Mononuclear cell (primary cell): ENCODE measurements at regions not wholly inside any gene's neighbourhood (a gene's known extent, or its start where the extent isn't known, plus 50 kb on each side); places are given as distances from the start of the nearest gene placed in this dataset.
"Not testable (repeated sequence)": the region's sequence is repeated elsewhere in the genome, so short reads cannot be mapped to it uniquely, and the experiment has no call there.

Experiments used
- H3K27me3 ChIP-seq: 2 replicates; pipeline ENCODE4 v1.6.0; 2011; ENCODE audit warnings: low read length, control low read depth; ENCODE audit not compliant: insufficient read depth
- H3K4me1 ChIP-seq: 2 replicates; pipeline ENCODE4 v1.5.1; 2011; ENCODE audit warnings: mild to moderate bottlenecking, low read length, control low read depth; ENCODE audit not compliant: insufficient read depth
- H3K4me3 ChIP-seq: 2 replicates; pipeline ENCODE4 v1.5.1; 2011; ENCODE audit warnings: mild to moderate bottlenecking, low read length, moderate library complexity
- H3K9me3 ChIP-seq: 2 replicates; pipeline ENCODE4 v1.5.1; 2011; ENCODE audit warnings: low read depth, mild to moderate bottlenecking, control low read depth, low read length

GRCh38 chr2:241992753-241993152 is 123.2 kb downstream of the RTP5 start:
- H3K4me1 ChIP-seq: no peaks in the 10 kb centered on the region
- H3K27me3 ChIP-seq: no peaks in the 10 kb centered on the region
- no peaks in the 10 kb centered on the region for H3K9me3 ChIP-seq
- H3K4me3 ChIP-seq: no peak overlapping the region

DNA sequence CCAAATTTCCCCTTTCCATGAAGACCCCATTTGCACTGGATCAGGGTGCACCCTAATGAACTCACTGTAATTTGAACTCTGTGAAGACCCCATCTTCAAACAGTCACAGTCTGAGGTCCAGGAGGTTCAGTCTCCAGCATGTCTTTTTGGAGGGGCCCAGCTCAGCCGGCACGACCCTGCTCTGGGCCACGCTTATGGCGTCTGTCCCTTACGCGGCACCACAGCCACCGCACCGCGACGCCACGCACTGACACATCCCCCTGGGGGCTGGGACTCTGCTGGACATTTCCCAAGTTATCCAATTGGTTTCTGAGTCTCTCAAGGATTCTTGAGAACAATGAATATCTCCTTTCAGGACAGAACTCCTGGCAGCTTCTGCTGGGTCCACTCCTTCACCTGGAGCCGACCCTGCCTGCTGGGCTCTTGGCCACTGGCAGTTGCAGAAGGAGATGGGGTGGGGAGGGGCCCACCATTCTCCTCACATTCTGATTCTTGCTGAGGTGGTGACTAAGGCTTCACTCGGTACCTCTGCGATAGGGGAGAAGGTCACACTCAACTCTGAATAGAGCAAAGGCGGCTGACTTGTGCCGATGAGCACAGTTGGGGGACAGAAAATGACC is 124.0 kb downstream of the RTP5 start:
- Histone ChIP-seq H3K4me1 (no peaks in the 10 kb centered on the region), H3K9me3 (no peaks in the 10 kb centered on the region), H3K27me3 (no peaks in the 10 kb centered on the region), H3K4me3 (no peak overlapping the region)

DNA sequence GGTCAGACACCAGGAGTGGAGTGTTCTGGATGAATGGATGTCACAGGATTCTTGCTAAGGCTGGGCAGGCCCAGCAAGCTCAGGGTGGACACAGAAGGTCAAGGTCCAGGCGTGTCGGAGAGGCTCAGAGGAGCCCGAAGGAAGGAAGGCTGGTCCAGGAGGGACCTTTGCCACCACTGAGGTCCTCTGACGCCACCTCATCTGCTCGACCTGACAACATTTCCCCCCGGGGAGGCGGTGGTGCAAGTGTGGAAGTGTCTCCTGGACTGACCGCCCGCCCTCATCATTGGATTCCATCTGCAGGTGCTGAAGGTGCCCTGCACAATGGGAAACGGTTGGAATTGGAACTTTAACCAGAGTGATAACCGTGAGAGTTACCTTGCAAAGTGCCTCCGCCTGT is 124.6 kb downstream of the RTP5 start:
- no peak overlapping the region for H3K4me3 ChIP-seq
- H3K27me3 ChIP-seq: no peaks in the 10 kb centered on the region
- H3K9me3 ChIP-seq: no peaks in the 10 kb centered on the region
- H3K4me1 ChIP-seq: no peaks in the 10 kb centered on the region

DNA sequence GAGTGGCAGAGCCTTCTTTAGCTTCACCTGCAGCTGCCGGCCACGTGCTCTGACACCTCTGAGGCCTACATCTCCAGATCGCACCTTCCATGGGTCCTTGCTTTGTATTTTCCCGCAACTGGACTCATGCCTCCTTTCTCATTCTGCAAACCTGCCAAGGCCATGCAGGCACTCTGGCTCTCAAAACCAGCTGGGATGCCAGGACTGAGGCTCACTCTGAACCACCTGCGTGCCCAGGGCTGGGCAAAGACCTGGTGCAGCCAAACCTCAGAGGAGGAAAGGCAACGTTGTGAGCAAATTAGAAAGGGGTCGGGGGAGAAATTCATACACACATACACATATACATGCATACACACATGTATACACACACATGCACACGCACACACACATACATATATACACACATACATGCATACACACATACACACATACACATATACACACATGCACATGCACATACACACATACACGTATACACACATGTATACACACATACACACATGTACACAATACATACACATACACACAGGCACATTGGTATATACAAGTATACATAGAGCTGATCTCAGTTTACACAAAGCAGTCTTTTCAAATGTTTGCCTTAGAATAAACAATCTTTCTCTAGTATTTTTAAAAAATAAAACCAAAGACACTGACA is 125.2 kb downstream of the RTP5 start:
- H3K9me3 ChIP-seq: no peaks in the 10 kb centered on the region
- H3K4me1 ChIP-seq: no peaks in the 10 kb centered on the region
- H3K4me3 ChIP-seq: no peak overlapping the region
- H3K27me3 ChIP-seq: no peaks in the 10 kb centered on the region

- Histone ChIP-seq H3K4me1 (no peaks in the 10 kb centered on the region), H3K9me3 (no peaks in the 10 kb centered on the region), H3K27me3 (no peaks in the 10 kb centered on the region), H3K4me3 (no peak overlapping the region)
Observed at GRCh38 chr2:241996100-241996499, 126.6 kb downstream of the RTP5 start.

DNA sequence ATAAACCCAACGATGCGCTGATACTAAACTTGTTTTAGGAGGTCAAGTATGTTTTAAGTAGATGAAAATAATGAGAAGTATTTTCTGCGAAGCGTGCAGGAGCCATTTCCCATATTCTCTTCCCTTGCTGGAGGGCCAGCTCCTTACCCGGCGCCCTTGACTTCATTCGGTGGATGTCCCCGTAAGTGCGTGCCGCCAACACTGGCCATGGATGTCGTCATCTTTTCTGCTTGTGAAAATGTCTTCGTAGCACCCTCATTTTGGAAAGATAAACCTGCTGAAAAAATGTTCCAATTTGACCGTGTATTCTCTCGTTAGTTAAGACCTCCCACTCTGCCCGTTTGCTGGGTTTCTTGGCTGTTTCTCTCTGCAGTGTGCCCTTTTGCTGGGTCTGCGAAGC is 127.5 kb downstream of the RTP5 start:
- Histone ChIP-seq H3K4me1 (no peaks in the 10 kb centered on the region), H3K9me3 (no peaks in the 10 kb centered on the region), H3K27me3 (no peaks in the 10 kb centered on the region), H3K4me3 (no peak overlapping the region)

- H3K9me3 ChIP-seq: no peaks in the 10 kb centered on the region
- H3K4me3 ChIP-seq: no peak overlapping the region
- H3K27me3 ChIP-seq: no peaks in the 10 kb centered on the region
- H3K4me1 ChIP-seq: no peaks in the 10 kb centered on the region
Observed at GRCh38 chr2:241999184-241999583, 129.7 kb downstream of the RTP5 start.

DNA sequence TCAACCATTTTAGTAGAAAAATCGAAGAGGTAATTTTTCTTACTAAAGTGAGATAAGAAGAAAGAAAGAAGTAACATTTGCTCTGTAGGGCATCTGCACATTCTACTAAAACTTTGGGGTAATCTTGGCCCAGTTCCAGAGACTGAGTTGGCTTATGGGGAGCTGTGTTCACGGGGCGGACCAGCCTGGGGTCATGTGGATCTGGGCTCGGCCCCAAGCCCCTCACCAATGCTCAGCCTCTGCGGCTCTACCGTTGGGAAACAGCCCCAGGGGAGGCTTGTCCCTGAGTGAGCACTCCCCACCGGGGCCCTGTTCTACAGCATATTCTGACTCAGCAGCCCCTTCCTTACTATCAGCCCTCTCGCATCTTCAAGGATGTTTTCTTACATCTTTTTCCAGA is 132.3 kb downstream of the RTP5 start:
- Histone ChIP-seq H3K4me1 (no peaks in the 10 kb centered on the region), H3K27me3 (no peaks in the 10 kb centered on the region), H3K4me3 (no peak overlapping the region), H3K9me3 (no peaks in the 10 kb centered on the region)

- Histone ChIP-seq H3K9me3 (no peaks in the 10 kb centered on the region), H3K27me3 (no peaks in the 10 kb centered on the region), H3K4me3 (no peak overlapping the region), H3K4me1 (no peaks in the 10 kb centered on the region)
Observed at GRCh38 chr2:242002944-242003343, 133.4 kb downstream of the RTP5 start.

DNA sequence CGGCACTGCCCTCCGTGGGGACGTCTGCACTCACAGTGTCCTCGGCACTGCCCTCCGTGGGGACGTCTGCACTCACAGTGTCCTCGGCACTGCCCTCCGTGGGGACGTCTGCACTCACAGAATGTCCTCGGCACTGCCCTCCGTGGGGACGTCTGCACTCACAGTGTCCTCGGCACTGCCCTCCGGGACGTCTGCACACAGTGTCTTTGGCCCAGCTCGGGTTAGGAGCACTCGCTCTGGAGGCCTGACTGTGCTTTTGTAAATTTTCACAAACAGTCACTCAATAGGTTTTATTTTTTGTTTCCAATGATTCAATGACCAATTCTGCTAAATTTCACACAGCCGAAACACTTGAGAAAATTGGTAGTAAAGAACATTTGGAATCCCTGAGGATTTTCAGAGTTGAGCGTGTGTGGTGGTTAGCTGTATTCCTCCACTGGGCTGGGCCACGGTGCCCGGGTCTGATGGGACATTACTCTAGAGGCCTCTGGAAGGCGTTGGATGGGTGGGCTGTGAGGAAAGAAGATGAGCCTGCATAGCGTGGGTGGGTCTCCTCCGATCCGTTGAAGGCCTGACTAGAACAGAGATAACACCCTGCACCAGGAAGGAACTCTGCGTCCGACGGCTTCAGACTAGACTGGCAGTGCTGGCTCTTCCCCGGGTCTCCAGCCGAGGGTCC is 134.8 kb downstream of the RTP5 start:
- Histone ChIP-seq H3K27me3 (no peaks in the 10 kb centered on the region), H3K9me3 (no peaks in the 10 kb centered on the region), H3K4me3 (no peak overlapping the region), H3K4me1 (no peaks in the 10 kb centered on the region)

- no peak overlapping the region for H3K4me3 ChIP-seq
- no peaks in the 10 kb centered on the region for H3K9me3 ChIP-seq
- H3K27me3 ChIP-seq: no peaks in the 10 kb centered on the region
Observed at GRCh38 chr2:242004902-242005230, 135.3 kb downstream of the RTP5 start.

DNA sequence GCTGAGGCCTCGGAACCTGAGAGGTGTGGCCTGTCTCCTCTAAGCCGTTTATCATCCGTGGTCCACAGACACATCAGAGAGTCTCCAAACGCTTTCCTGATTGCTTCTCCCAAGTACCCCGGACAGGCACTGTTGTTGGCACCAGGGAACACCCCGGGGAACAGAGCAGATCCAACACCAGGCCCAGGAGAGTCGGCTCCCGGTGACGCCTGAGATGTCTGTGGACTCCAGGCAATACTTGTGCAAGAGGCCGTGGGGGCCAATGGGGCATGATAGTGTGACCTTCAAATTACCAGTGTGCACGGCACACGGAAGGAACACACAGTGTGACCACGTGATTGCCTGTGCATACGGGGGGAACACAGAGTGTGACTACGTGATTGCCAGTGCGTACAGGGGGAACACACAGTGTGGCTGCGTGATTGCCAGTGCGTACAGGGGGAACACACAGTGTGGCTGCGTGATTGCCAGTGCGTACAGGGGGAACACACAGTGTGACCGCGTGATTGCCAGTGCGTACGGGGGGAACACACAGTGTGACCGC is 136.6 kb downstream of the RTP5 start:
- not testable (repeated sequence) for H3K4me1 ChIP-seq, H3K4me3 ChIP-seq, H3K27me3 ChIP-seq, H3K9me3 ChIP-seq

More at GRCh38 chr2:242004902-242005230, 135.3 kb downstream of the RTP5 start:
- H3K4me1 ChIP-seq: no peaks in the 10 kb centered on the region

DNA sequence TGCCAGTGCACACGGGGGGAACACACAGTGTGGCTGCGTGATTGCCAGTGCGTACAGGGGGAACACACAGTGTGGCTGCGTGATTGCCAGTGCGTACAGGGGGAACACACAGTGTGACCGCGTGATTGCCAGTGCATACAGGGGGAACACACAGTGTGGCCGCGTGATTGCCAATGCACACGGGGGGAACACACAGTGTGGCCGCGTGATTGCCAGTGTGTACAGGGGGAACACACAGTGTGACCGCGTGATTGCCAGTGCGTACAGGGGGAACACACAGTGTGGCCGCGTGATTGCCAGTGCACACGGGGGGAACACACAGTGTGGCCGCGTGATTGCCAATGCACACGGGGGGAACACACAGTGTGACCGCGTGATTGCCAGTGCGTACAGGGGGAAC is 139.4 kb downstream of the RTP5 start:
- H3K4me1 ChIP-seq, H3K4me3 ChIP-seq, H3K27me3 ChIP-seq, H3K9me3 ChIP-seq: not testable (repeated sequence)

DNA sequence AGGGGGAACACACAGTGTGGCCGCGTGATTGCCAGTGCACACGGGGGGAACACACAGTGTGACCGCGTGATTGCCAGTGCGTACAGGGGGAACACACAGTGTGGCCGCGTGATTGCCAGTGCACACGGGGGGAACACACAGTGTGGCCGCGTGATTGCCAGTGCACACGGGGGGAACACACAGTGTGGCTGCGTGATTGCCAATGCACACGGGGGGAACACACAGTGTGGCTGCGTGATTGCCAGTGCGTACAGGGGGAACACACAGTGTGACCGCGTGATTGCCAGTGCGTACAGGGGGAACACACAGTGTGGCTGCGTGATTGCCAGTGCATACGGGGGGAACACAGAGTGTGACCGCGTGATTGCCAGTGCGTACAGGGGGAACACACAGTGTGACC is 140.3 kb downstream of the RTP5 start:
- H3K27me3 ChIP-seq, H3K4me1 ChIP-seq, H3K9me3 ChIP-seq, H3K4me3 ChIP-seq: not testable (repeated sequence)

DNA sequence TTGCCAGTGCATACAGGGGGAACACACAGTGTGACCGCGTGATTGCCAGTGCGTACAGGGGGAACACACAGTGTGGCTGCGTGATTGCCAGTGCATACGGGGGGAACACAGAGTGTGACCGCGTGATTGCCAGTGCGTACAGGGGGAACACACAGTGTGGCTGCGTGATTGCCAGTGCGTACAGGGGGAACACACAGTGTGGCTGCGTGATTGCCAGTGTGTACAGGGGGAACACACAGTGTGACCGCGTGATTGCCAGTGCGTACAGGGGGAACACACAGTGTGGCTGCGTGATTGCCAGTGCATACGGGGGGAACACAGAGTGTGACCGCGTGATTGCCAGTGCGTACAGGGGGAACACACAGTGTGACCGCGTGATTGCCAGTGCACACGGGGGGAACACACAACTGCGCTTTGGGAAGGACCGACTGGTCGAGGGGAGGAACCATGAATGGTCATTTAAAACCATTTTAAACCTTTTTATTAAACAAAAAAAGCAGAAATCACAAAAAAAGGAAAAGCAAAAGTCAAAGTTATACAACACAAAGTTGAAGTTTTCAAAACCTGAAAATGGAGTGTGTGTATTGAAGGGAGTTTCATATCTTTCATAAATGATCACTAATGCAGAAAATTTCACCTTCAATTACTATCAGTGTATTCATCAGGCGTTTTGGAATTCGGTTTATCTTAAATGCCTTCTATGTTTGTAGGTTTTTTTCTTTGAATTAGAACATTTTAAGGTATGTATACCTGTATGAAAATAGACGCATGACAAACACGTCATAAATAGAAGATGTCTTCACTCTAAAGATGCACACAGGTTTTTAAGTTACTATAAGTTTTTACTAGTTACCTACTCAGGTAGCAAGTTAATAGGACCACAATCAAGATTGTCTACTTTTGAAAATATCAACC is 141.0 kb downstream of the RTP5 start:
- not testable (repeated sequence) for H3K9me3 ChIP-seq, H3K27me3 ChIP-seq, H3K4me1 ChIP-seq

More for the DNA sequence above, 141.0 kb downstream of the RTP5 start:
- H3K4me3 ChIP-seq: not testable (repeated sequence)
